Dendritic cell treated with granulocyte-macrophage colony-stimulating factor and Interleukin-4, amounts not matched to agents 40 ng/mL and 50 ng/mL, for 4 days (primary cell): ENCODE measurements at regions not wholly inside any gene's neighbourhood (a gene's known extent, or its start where the extent isn't known, plus 50 kb on each side); places are given as distances from the start of the nearest gene placed in this dataset.

Experiments used
- H3K27ac Mint-ChIP-seq: one replicate; pipeline ENCODE4 v1.8.0; 2022; ENCODE audit warnings: mild to moderate bottlenecking, mixed read lengths
- H3K27me3 Mint-ChIP-seq: one replicate; pipeline ENCODE4 v1.8.0; 2022; ENCODE audit warnings: mild to moderate bottlenecking, mixed read lengths
- H3K36me3 Mint-ChIP-seq: one replicate; pipeline ENCODE4 v1.8.0; 2022; ENCODE audit warnings: low read depth, mixed read lengths
- H3K4me1 Mint-ChIP-seq: one replicate; pipeline ENCODE4 v1.8.0; 2022; ENCODE audit warnings: low read depth, mixed read lengths
- H3K4me3 Mint-ChIP-seq: one replicate; pipeline ENCODE4 v1.8.0; 2022; ENCODE audit warnings: mild to moderate bottlenecking, moderate library complexity, mixed read lengths
- H3K9me3 Mint-ChIP-seq: one replicate; pipeline ENCODE4 v1.8.0; 2022; ENCODE audit warnings: mixed read lengths
- intact Hi-C: fragments of 100-400 bp; cut with micrococcal nuclease; formaldehyde crosslinking; loops from one replicate; pipeline ENCODE4 v1.15.0; 2022

GRCh38 chr2:236698016-236698627 lies 128.5 kb downstream of the ACKR3 start:
- no peak overlapping the region for H3K4me3 Mint-ChIP-seq
- H3K27ac Mint-ChIP-seq: no peak overlapping the region
- no peaks in the 10 kb centered on the region for H3K9me3 Mint-ChIP-seq
- H3K36me3 Mint-ChIP-seq: no peaks in the 10 kb centered on the region
- peaks cover 11% of the 10 kb centered on the region for H3K4me1 Mint-ChIP-seq
- H3K27me3 Mint-ChIP-seq: peaks cover 44% of the 10 kb centered on the region
- intact Hi-C loops: no loop called here

GRCh38 chr2:236700703-236701102 lies 131.1 kb downstream of the ACKR3 start:
- no peaks in the 10 kb centered on the region for H3K36me3 Mint-ChIP-seq
- H3K4me1 Mint-ChIP-seq: peaks cover 21% of the 10 kb centered on the region

GRCh38 chr2:236702657-236703372 lies 133.2 kb downstream of the ACKR3 start:
- no peaks in the 10 kb centered on the region for H3K36me3 Mint-ChIP-seq

More at GRCh38 chr2:236700703-236701102, 131.1 kb downstream of the ACKR3 start:
- intact Hi-C loops: no loop called here
- Mint-ChIP-seq H3K4me3 (no peak overlapping the region), H3K27ac (no peak overlapping the region), H3K9me3 (no peaks in the 10 kb centered on the region), H3K27me3 (peaks cover 25% of the 10 kb centered on the region)

GRCh38 chr2:236703373-236703709 lies 133.7 kb downstream of the ACKR3 start:
- H3K27me3 Mint-ChIP-seq: peaks cover 14% of the 10 kb centered on the region
- no peak overlapping the region for H3K4me3 Mint-ChIP-seq
- H3K9me3 Mint-ChIP-seq: no peaks in the 10 kb centered on the region

More at GRCh38 chr2:236702657-236703372, 133.2 kb downstream of the ACKR3 start:
- H3K4me1 Mint-ChIP-seq: peaks cover 29% of the 10 kb centered on the region
- H3K9me3 Mint-ChIP-seq: no peaks in the 10 kb centered on the region
- H3K27me3 Mint-ChIP-seq: peaks cover 14% of the 10 kb centered on the region
- no peak overlapping the region for H3K4me3 Mint-ChIP-seq
- intact Hi-C loops: no loop called here
- H3K27ac Mint-ChIP-seq: no peak overlapping the region

GRCh38 chr2:236703906-236704305 lies 134.3 kb downstream of the ACKR3 start:
- H3K4me3 Mint-ChIP-seq: no peak overlapping the region
- peaks cover 14% of the 10 kb centered on the region for H3K27me3 Mint-ChIP-seq
- no peaks in the 10 kb centered on the region for H3K9me3 Mint-ChIP-seq

More at GRCh38 chr2:236703373-236703709, 133.7 kb downstream of the ACKR3 start:
- intact Hi-C loops: no loop called here
- Mint-ChIP-seq H3K36me3 (no peaks in the 10 kb centered on the region), H3K27ac (no peak overlapping the region), H3K4me1 (peaks cover 29% of the 10 kb centered on the region)

GRCh38 chr2:236704887-236705286 lies 135.3 kb downstream of the ACKR3 start:
- no peaks in the 10 kb centered on the region for H3K36me3 Mint-ChIP-seq
- H3K27me3 Mint-ChIP-seq: peaks cover 10% of the 10 kb centered on the region
- no peak overlapping the region for H3K4me3 Mint-ChIP-seq
- intact Hi-C loops: no loop called here
- H3K27ac Mint-ChIP-seq: no peak overlapping the region
- no peaks in the 10 kb centered on the region for H3K9me3 Mint-ChIP-seq
- H3K4me1 Mint-ChIP-seq: peaks cover 43% of the 10 kb centered on the region

More at GRCh38 chr2:236703906-236704305, 134.3 kb downstream of the ACKR3 start:
- intact Hi-C loops: no loop called here
- H3K4me1 Mint-ChIP-seq: peaks cover 33% of the 10 kb centered on the region
- no peak overlapping the region for H3K27ac Mint-ChIP-seq
- no peaks in the 10 kb centered on the region for H3K36me3 Mint-ChIP-seq

GRCh38 chr2:236705295-236706105 lies 135.9 kb downstream of the ACKR3 start:
- H3K9me3 Mint-ChIP-seq: no peaks in the 10 kb centered on the region
- H3K27me3 Mint-ChIP-seq: peaks cover 10% of the 10 kb centered on the region
- peak overlapping the region; percentile 20 for H3K27ac Mint-ChIP-seq
- intact Hi-C loops: no loop called here
- peaks cover 44% of the 10 kb centered on the region for H3K4me1 Mint-ChIP-seq
- no peak overlapping the region for H3K4me3 Mint-ChIP-seq
- H3K36me3 Mint-ChIP-seq: no peaks in the 10 kb centered on the region

- intact Hi-C loops: no loop called here
- H3K9me3 Mint-ChIP-seq: no peaks in the 10 kb centered on the region
- no peaks in the 10 kb centered on the region for H3K36me3 Mint-ChIP-seq
- peaks cover 49% of the 10 kb centered on the region for H3K4me1 Mint-ChIP-seq
- peaks cover 8% of the 10 kb centered on the region for H3K27me3 Mint-ChIP-seq
- H3K27ac Mint-ChIP-seq: no peak overlapping the region
- H3K4me3 Mint-ChIP-seq: no peak overlapping the region
These were observed 136.7 kb downstream of the ACKR3 start for GRCh38 chr2:236706288-236706687.

GRCh38 chr2:236706803-236707202 lies 137.2 kb downstream of the ACKR3 start:
- H3K36me3 Mint-ChIP-seq: no peaks in the 10 kb centered on the region
- H3K4me1 Mint-ChIP-seq: peaks cover 54% of the 10 kb centered on the region
- H3K9me3 Mint-ChIP-seq: no peaks in the 10 kb centered on the region
- H3K4me3 Mint-ChIP-seq: no peak overlapping the region
- H3K27ac Mint-ChIP-seq: no peak overlapping the region
- H3K27me3 Mint-ChIP-seq: peaks cover 8% of the 10 kb centered on the region
- intact Hi-C loops: no loop called here

- H3K27me3 Mint-ChIP-seq: peaks cover 14% of the 10 kb centered on the region
These were observed 141.8 kb downstream of the ACKR3 start for GRCh38 chr2:236711440-236711839.

GRCh38 chr2:236712304-236712703 lies 142.7 kb downstream of the ACKR3 start:
- Mint-ChIP-seq H3K9me3 (no peaks in the 10 kb centered on the region), H3K36me3 (no peaks in the 10 kb centered on the region), H3K4me3 (no peak overlapping the region), H3K27me3 (peaks cover 18% of the 10 kb centered on the region), H3K27ac (peak overlapping the region; percentile 73), H3K4me1 (peaks cover 62% of the 10 kb centered on the region)
- intact Hi-C loops: loop anchor here (10.0 kb wide), 1 partner anchor 162 kb away; no protein-coding TSS in a partner anchor

More at GRCh38 chr2:236711440-236711839, 141.8 kb downstream of the ACKR3 start:
- H3K4me3 Mint-ChIP-seq: no peak overlapping the region
- peaks cover 69% of the 10 kb centered on the region for H3K4me1 Mint-ChIP-seq
- no peaks in the 10 kb centered on the region for H3K9me3 Mint-ChIP-seq
- no peaks in the 10 kb centered on the region for H3K36me3 Mint-ChIP-seq
- intact Hi-C loops: loop anchor here (10.0 kb wide), 1 partner anchor 163 kb away; no protein-coding TSS in a partner anchor
- peak overlapping the region; percentile 73 for H3K27ac Mint-ChIP-seq

- H3K4me1 Mint-ChIP-seq: peaks cover 62% of the 10 kb centered on the region
- H3K27ac Mint-ChIP-seq: peak overlapping the region; percentile 73
- no peak overlapping the region for H3K4me3 Mint-ChIP-seq
- intact Hi-C loops: loop anchor here (10.0 kb wide), 1 partner anchor 162 kb away; no protein-coding TSS in a partner anchor
- peaks cover 24% of the 10 kb centered on the region for H3K27me3 Mint-ChIP-seq
- H3K9me3 Mint-ChIP-seq: no peaks in the 10 kb centered on the region
- no peaks in the 10 kb centered on the region for H3K36me3 Mint-ChIP-seq
These were observed 143.5 kb downstream of the ACKR3 start for GRCh38 chr2:236712961-236713673.

- no peak overlapping the region for H3K27ac Mint-ChIP-seq
- intact Hi-C loops: loop anchor here (10.0 kb wide), 1 partner anchor 161 kb away; no protein-coding TSS in a partner anchor
- H3K27me3 Mint-ChIP-seq: peaks cover 28% of the 10 kb centered on the region
- H3K36me3 Mint-ChIP-seq: no peaks in the 10 kb centered on the region
- H3K4me3 Mint-ChIP-seq: no peak overlapping the region
- no peaks in the 10 kb centered on the region for H3K9me3 Mint-ChIP-seq
- H3K4me1 Mint-ChIP-seq: peaks cover 56% of the 10 kb centered on the region
These were observed 144.5 kb downstream of the ACKR3 start for GRCh38 chr2:236714080-236714479.
